B cell (primary cell): ENCODE measurements at regions not wholly inside any gene's neighbourhood (a gene's known extent, or its start where the extent isn't known, plus 50 kb on each side); places are given as distances from the start of the nearest gene placed in this dataset.

Experiments
- ATAC-seq: fragments of 200-7000 bp; cut with Tn5 transposase; one replicate; pipeline ENCODE4 v1.10.0; 2021; ENCODE audit warnings: low read depth, mild to moderate bottlenecking, moderate number of reproducible peaks, moderate library complexity
- CTCF ChIA-PET: fragments of 350-600 bp; sonication (Branson Sonifier 250); formaldehyde crosslinking; loops from one replicate; lab custom pipeline; 2021; ENCODE audit warnings: antibody characterized with exemption, inconsistent platforms; lab: Charles Lee
- POLR2A ChIA-PET: fragments of 350-600 bp; sonication (Branson Sonifier 250); formaldehyde crosslinking; loops from one replicate; lab custom pipeline; 2021; ENCODE audit warnings: antibody characterized with exemption; lab: Charles Lee
- DNase-seq: peaks from one replicate; pipeline ENCODE4 v3.0.0; 2013
- H2AFZ ChIP-seq: 2 replicates; pipeline ENCODE4 v1.6.1; 2012; ENCODE audit warnings: mild to moderate bottlenecking, low read depth, low read length; ENCODE audit not compliant: insufficient read depth, poor library complexity, severe bottlenecking
- H3K27ac ChIP-seq, 2 donors: 1 replicate in 1 of 2; 2 replicates in 1 of 2; pipeline ENCODE4 v1.5.1; 2012 to 2013; ENCODE audit warnings: low read length in 2 of 2, mild to moderate bottlenecking in 2 of 2, moderate library complexity in 1 of 2
- H3K27me3 ChIP-seq, 4 experiments: fragments of 200-600 bp in 1 of 4; sonication (generic) in 1 of 4; replicated peaks in 1 of 4; 1 replicate in 2 of 4; 2 replicates in 2 of 4; pipeline versions ENCODE4 v1.6.1 to v1.7.0; 2013 to 2016; ENCODE audit warnings: low read length in 3 of 4, mild to moderate bottlenecking in 2 of 4, mixed read lengths in 1 of 4, moderate library complexity in 1 of 4; ENCODE audit not compliant: insufficient read depth in 4 of 4, control insufficient read depth in 3 of 4; ENCODE audit errors: control extremely low read depth in 1 of 4
- H3K36me3 ChIP-seq, 2 experiments: replicated peaks in 1 of 2; 1 replicate in 1 of 2; 2 replicates in 1 of 2; pipeline versions ENCODE4 v1.6.1 to v1.7.1; 2013; ENCODE audit warnings: low read length in 1 of 2; ENCODE audit not compliant: insufficient read depth in 2 of 2, control insufficient read depth in 1 of 2; ENCODE audit errors: control extremely low read depth in 1 of 2, extremely low read depth in 1 of 2
- H3K4me1 ChIP-seq, 2 donors: fragments of 200-600 bp in 1 of 2; sonication (generic) in 1 of 2; 1 replicate in 1 of 2; 2 replicates in 1 of 2; pipeline versions ENCODE4 v1.5.1 to v1.6.1; 2013 to 2017; ENCODE audit warnings: low read length in 2 of 2; ENCODE audit not compliant: control insufficient read depth in 2 of 2, insufficient read depth in 2 of 2
- H3K4me2 ChIP-seq: replicated peaks from 2 replicates; pipeline ENCODE3; 2012; ENCODE audit warnings: mild to moderate bottlenecking, low read depth, low read length; ENCODE audit not compliant: poor library complexity, severe bottlenecking
- H3K4me3 ChIP-seq, 5 experiments: fragments of 200-600 bp in 1 of 5; sonication (generic) in 1 of 5; 1 replicate in 3 of 5; 2 replicates in 2 of 5; pipeline versions ENCODE4 v1.5.1 to v1.7.0; 2011 to 2016; ENCODE audit warnings: low read length in 4 of 5, mild to moderate bottlenecking in 4 of 5, low read depth in 2 of 5, control low read depth in 1 of 5, moderate library complexity in 1 of 5; ENCODE audit not compliant: insufficient read depth in 1 of 5; ENCODE audit errors: control extremely low read depth in 1 of 5, extremely low read depth in 1 of 5
- H3K79me2 ChIP-seq: fragments of 200-600 bp; sonication (generic); one replicate; pipeline ENCODE4 v1.6.0; 2016; ENCODE audit warnings: low read length; ENCODE audit not compliant: control insufficient read depth, insufficient read depth
- H3K9ac ChIP-seq: fragments of 200-600 bp; sonication (generic); 2 replicates; pipeline ENCODE4 v1.6.1; 2017; ENCODE audit warnings: mild to moderate bottlenecking, low read length, moderate library complexity
- H3K9me3 ChIP-seq, 3 donors: one replicate each; pipeline versions ENCODE4 v1.6.1 to v1.7.1; 2013; ENCODE audit warnings: low read length in 2 of 3; ENCODE audit not compliant: control insufficient read depth in 2 of 3, insufficient read depth in 1 of 3; ENCODE audit errors: control extremely low read depth in 1 of 3
- H4K20me1 ChIP-seq: 2 replicates; pipeline ENCODE4 v1.6.0; 2012; ENCODE audit warnings: mild to moderate bottlenecking, low read length; ENCODE audit not compliant: insufficient read depth, control insufficient read depth, poor library complexity, severe bottlenecking
- H3K27ac Mint-ChIP-seq: one replicate; pipeline ENCODE4 v1.8.0; 2021; ENCODE audit warnings: mixed read lengths
- H3K27me3 Mint-ChIP-seq: one replicate; pipeline ENCODE4 v1.8.0; 2021; ENCODE audit warnings: mixed read lengths
- H3K4me1 Mint-ChIP-seq: one replicate; pipeline ENCODE4 v1.8.0; 2021; ENCODE audit warnings: mixed read lengths
- H3K4me3 Mint-ChIP-seq: one replicate; pipeline ENCODE4 v1.8.0; 2021; ENCODE audit warnings: mixed read lengths
- H3K9me3 Mint-ChIP-seq: one replicate; pipeline ENCODE4 v1.8.0; 2022; ENCODE audit warnings: mixed read lengths; ENCODE audit not compliant: insufficient read depth
- EZH2 ChIP-seq: IDR thresholded peaks from 2 replicates; pipeline ENCODE4 v1.6.1; 2012; ENCODE audit warnings: borderline replicate concordance, low read depth, mild to moderate bottlenecking, moderate library complexity, low read length; ENCODE audit not compliant: insufficient read depth, poor library complexity, severe bottlenecking
- WGBS: methylation state at CpG from one replicate; pipeline ENCODE4 v1.1.5; 2013; ENCODE audit warnings: missing lambda C conversion rate; ENCODE audit not compliant: insufficient coverage; 5-methylcytosine and 5-hydroxymethylcytosine counted together
- intact Hi-C: fragments of 100-400 bp; cut with micrococcal nuclease; formaldehyde crosslinking; loops from one replicate; pipeline ENCODE4 v1.10.0; 2022
- TF ChIP-seq, protein P1 (sequence below): fragments of 200-600 bp; IDR thresholded peaks from one replicate; pipeline ENCODE4 v1.8.0; 2022; ENCODE audit warnings: antibody characterized with exemption, mild to moderate bottlenecking

DNA sequence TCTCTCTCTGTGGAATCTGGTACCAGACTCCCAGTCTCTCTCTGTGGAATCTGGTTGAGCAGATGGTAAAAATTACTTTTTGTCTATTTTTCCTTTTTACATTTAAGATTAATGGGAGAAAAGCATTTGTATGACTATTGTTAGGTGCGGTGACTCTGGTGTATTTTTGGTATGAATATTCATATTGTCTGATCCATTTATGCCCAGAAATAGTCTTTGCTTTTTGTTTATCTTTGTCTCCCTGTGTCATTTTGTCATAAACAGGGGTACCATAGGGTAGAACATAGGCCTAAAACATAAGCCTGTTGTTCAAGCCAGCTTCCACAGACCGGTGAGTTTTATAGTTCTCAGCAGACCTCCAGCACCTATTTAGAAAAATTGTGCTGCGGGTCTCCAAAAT lies 78.7 kb downstream of the ETS2 start:
- no peaks in the 10 kb centered on the region for H4K20me1 ChIP-seq
- POLR2A ChIA-PET, result no interaction called here
- no peaks in the 10 kb centered on the region for H3K4me1 ChIP-seq
- H3K36me3 ChIP-seq, result no peaks in the 10 kb centered on the region
- H3K27ac ChIP-seq, result no peak overlapping the region
- no peak overlapping the region for H3K4me3 ChIP-seq
- H3K79me2 ChIP-seq, result no peaks in the 10 kb centered on the region
- H3K9ac ChIP-seq, result no peak overlapping the region
- ATAC-seq (no peak), DNase-seq (no peak)
- Mint-ChIP-seq H3K4me3 (no peak overlapping the region), H3K4me1 (no peaks in the 10 kb centered on the region), H3K9me3 (peaks cover 23% of the 10 kb centered on the region), H3K27me3 (no peaks in the 10 kb centered on the region), H3K27ac (no peak overlapping the region)
- H3K9me3 ChIP-seq, result peaks cover 11 to 22% (median 20%) of the 10 kb centered on the region in 3 donors
- H3K27me3 ChIP-seq, result no peaks in the 10 kb centered on the region
- H3K4me2 ChIP-seq, result no peak overlapping the region
- CTCF ChIA-PET, result no interaction called here
- H2AFZ ChIP-seq, result no peak overlapping the region
- intact Hi-C loops, result no loop called here
- 80% methylated on average over 1 of the region's 3 CpGs for WGBS
- TF ChIP-seq, protein P1, sequence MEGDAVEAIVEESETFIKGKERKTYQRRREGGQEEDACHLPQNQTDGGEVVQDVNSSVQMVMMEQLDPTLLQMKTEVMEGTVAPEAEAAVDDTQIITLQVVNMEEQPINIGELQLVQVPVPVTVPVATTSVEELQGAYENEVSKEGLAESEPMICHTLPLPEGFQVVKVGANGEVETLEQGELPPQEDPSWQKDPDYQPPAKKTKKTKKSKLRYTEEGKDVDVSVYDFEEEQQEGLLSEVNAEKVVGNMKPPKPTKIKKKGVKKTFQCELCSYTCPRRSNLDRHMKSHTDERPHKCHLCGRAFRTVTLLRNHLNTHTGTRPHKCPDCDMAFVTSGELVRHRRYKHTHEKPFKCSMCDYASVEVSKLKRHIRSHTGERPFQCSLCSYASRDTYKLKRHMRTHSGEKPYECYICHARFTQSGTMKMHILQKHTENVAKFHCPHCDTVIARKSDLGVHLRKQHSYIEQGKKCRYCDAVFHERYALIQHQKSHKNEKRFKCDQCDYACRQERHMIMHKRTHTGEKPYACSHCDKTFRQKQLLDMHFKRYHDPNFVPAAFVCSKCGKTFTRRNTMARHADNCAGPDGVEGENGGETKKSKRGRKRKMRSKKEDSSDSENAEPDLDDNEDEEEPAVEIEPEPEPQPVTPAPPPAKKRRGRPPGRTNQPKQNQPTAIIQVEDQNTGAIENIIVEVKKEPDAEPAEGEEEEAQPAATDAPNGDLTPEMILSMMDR, result no peak
- no peak for TF ChIP-seq EZH2

DNA sequence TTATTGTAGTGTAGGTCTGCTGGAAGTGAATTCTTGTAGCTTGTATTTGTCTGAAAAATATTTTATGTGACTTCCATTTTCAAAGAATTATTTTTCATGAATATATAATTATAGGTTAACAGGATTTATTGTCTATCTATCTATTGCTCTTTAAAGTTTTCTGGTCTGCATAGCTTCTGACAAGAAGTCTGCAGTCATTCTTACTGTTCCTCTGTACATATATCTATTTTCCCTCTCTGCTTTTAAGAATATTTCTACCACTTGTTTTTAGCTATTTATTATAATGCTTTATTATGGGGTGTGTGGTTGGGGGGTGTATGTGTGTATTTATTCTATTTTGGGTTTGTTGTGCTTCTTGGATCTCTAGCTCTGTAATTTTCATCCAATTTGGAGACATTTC lies 77.4 kb downstream of the ETS2 start:
- H2AFZ ChIP-seq, result no peak overlapping the region
- Mint-ChIP-seq H3K27ac (no peak overlapping the region), H3K4me1 (no peaks in the 10 kb centered on the region), H3K9me3 (peaks cover 23% of the 10 kb centered on the region), H3K27me3 (no peaks in the 10 kb centered on the region), H3K4me3 (no peak overlapping the region)
- no peaks in the 10 kb centered on the region for H4K20me1 ChIP-seq
- peaks cover 13 to 22% (median 20%) of the 10 kb centered on the region in 3 donors for H3K9me3 ChIP-seq
- no peak for TF ChIP-seq EZH2
- TF ChIP-seq, protein P1, result no peak
- H3K27me3 ChIP-seq, result no peaks in the 10 kb centered on the region
- no peak overlapping the region for H3K9ac ChIP-seq
- H3K79me2 ChIP-seq, result no peaks in the 10 kb centered on the region
- H3K4me2 ChIP-seq, result no peak overlapping the region
- intact Hi-C loops, result no loop called here
- DNase-seq (no peak), ATAC-seq (no peak)
- H3K4me3 ChIP-seq, result no peak overlapping the region
- no peaks in the 10 kb centered on the region for H3K4me1 ChIP-seq
- ChIA-PET POLR2A (no interaction called here), CTCF (no interaction called here)
- H3K36me3 ChIP-seq, result no peaks in the 10 kb centered on the region
- no peak overlapping the region for H3K27ac ChIP-seq
